Neural progenitor cell (in vitro differentiated cells): ENCODE measurements at regions not wholly inside any gene's neighbourhood (a gene's known extent, or its start where the extent isn't known, plus 50 kb on each side); places are given as distances from the start of the nearest gene placed in this dataset.

Experiments used
- DNase-seq: peaks from one replicate; pipeline ENCODE4 v3.0.0-alpha.2; 2016; ENCODE audit warnings: low spot score
- H2AFZ ChIP-seq: fragments of 200-600 bp; sonication (generic); replicated peaks from 2 replicates; pipeline ENCODE4 v1.6.1; 2016; ENCODE audit warnings: antibody characterized with exemption
- H3F3A ChIP-seq: fragments of 200-600 bp; sonication (generic); 2 replicates; pipeline ENCODE4 v1.6.1; 2016; ENCODE audit warnings: antibody characterized with exemption, low read depth
- H3K27ac ChIP-seq: fragments of 200-600 bp; sonication (generic); 2 replicates; pipeline ENCODE4 v1.5.1; 2016; ENCODE audit warnings: mild to moderate bottlenecking
- H3K27me3 ChIP-seq: fragments of 200-600 bp; sonication (generic); 2 replicates; pipeline ENCODE4 v1.6.1; 2016; ENCODE audit warnings: mild to moderate bottlenecking, moderate library complexity
- H3K36me3 ChIP-seq: fragments of 200-600 bp; sonication (generic); 2 replicates; pipeline ENCODE4 v1.5.1; 2016
- H3K4me1 ChIP-seq: fragments of 200-600 bp; sonication (generic); 2 replicates; pipeline ENCODE4 v1.6.1; 2016; ENCODE audit warnings: mixed run types
- H3K4me2 ChIP-seq: fragments of 200-600 bp; sonication (generic); 2 replicates; pipeline ENCODE4 v1.6.1; 2016
- H3K4me3 ChIP-seq: fragments of 200-600 bp; sonication (generic); 2 replicates; pipeline ENCODE4 v1.5.1; 2016
- H3K79me2 ChIP-seq: fragments of 200-600 bp; sonication (generic); 2 replicates; pipeline ENCODE4 v1.6.1; 2016; ENCODE audit warnings: low read depth
- H3K9ac ChIP-seq: fragments of 200-600 bp; sonication (generic); 2 replicates; pipeline ENCODE4 v1.6.1; 2016
- H3K9me3 ChIP-seq: fragments of 200-600 bp; sonication (generic); 2 replicates; pipeline ENCODE4 v1.5.1; 2016; ENCODE audit warnings: low read depth
- H4K20me1 ChIP-seq: fragments of 200-600 bp; sonication (generic); 2 replicates; pipeline ENCODE4 v1.6.1; 2016; ENCODE audit warnings: low read depth
- H3K27ac Mint-ChIP-seq: 3 replicates; pipeline ENCODE4 v1.8.0; 2021; ENCODE audit warnings: mixed read lengths
- H3K27me3 Mint-ChIP-seq: 2 replicates; pipeline ENCODE4 v1.8.0; 2022; ENCODE audit warnings: low read depth, mild to moderate bottlenecking, inconsistent platforms, moderate library complexity, mixed read lengths; ENCODE audit not compliant: insufficient read depth
- H3K36me3 Mint-ChIP-seq: 3 replicates; pipeline ENCODE4 v1.8.0; 2021; ENCODE audit warnings: mixed read lengths
- H3K4me1 Mint-ChIP-seq: 3 replicates; pipeline ENCODE4 v1.8.0; 2021; ENCODE audit warnings: mixed read lengths
- H3K4me3 Mint-ChIP-seq: 3 replicates; pipeline ENCODE4 v1.8.0; 2021; ENCODE audit warnings: mild to moderate bottlenecking, moderate library complexity, mixed read lengths
- H3K9me3 Mint-ChIP-seq: 3 replicates; pipeline ENCODE4 v1.8.0; 2020; ENCODE audit warnings: mixed read lengths
- EZH2 ChIP-seq: fragments of 200-600 bp; sonication (generic); IDR thresholded peaks from 2 replicates; pipeline ENCODE4 v1.6.1; 2017; ENCODE audit warnings: antibody characterized with exemption, mild to moderate bottlenecking, moderate library complexity
- EZH2phosphoT487 ChIP-seq: fragments of 200-600 bp; sonication (generic); IDR thresholded peaks from 2 replicates; pipeline ENCODE4 v1.6.1; 2017; ENCODE audit warnings: antibody characterized with exemption
- TF ChIP-seq, protein P1 (sequence below): fragments of 200-600 bp; sonication (generic); IDR thresholded peaks from 2 replicates; pipeline ENCODE4 v1.5.1; 2017; ENCODE audit warnings: antibody characterized with exemption, mild to moderate bottlenecking

GRCh38 chr2:49715597-49715996, 561.3 kb upstream of the FSHR start:
- Histone ChIP-seq H4K20me1 (no peaks in the 10 kb centered on the region), H2AFZ (no peak overlapping the region), H3K4me2 (no peak overlapping the region), H3K27me3 (no peaks in the 10 kb centered on the region), H3K9ac (no peak overlapping the region), H3K36me3 (no peaks in the 10 kb centered on the region), H3K4me3 (no peak overlapping the region), H3K4me1 (no peaks in the 10 kb centered on the region), H3K79me2 (no peaks in the 10 kb centered on the region), H3F3A (no peaks in the 10 kb centered on the region), H3K27ac (no peak overlapping the region), H3K9me3 (no peaks in the 10 kb centered on the region)
- Mint-ChIP-seq H3K4me3 (no peak overlapping the region), H3K36me3 (no peaks in the 10 kb centered on the region), H3K9me3 (no peaks in the 10 kb centered on the region), H3K27ac (no peak overlapping the region), H3K27me3 (no peaks in the 10 kb centered on the region), H3K4me1 (no peaks in the 10 kb centered on the region)
- no peak for DNase-seq
- TF ChIP-seq, protein P1, sequence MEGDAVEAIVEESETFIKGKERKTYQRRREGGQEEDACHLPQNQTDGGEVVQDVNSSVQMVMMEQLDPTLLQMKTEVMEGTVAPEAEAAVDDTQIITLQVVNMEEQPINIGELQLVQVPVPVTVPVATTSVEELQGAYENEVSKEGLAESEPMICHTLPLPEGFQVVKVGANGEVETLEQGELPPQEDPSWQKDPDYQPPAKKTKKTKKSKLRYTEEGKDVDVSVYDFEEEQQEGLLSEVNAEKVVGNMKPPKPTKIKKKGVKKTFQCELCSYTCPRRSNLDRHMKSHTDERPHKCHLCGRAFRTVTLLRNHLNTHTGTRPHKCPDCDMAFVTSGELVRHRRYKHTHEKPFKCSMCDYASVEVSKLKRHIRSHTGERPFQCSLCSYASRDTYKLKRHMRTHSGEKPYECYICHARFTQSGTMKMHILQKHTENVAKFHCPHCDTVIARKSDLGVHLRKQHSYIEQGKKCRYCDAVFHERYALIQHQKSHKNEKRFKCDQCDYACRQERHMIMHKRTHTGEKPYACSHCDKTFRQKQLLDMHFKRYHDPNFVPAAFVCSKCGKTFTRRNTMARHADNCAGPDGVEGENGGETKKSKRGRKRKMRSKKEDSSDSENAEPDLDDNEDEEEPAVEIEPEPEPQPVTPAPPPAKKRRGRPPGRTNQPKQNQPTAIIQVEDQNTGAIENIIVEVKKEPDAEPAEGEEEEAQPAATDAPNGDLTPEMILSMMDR = no peak
- TF ChIP-seq EZH2 = no peak
- TF ChIP-seq EZH2phosphoT487 = no peak

DNA sequence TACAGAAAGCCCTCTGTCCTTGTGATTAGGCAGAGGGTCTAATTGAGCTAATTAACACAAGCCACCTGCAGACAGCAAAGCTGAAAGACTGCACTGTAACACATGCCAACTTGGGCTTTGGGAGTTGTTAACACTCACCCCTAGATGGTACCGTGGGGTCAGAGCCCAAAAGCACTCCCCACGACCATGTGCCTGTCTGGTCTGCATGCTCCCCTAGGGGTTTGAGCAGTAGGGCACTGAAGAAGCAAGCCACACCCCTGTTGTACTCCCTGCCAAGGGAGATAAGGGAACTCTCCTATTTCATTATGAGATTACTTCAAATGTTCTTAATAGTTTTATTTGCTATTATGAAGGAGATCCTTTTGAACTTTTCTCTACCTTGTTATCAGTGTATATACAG, 560.1 kb upstream of the FSHR start:
- Mint-ChIP-seq H3K27ac (no peak overlapping the region), H3K4me1 (no peaks in the 10 kb centered on the region)

GRCh38 chr2:49702740-49703139, 548.4 kb upstream of the FSHR start:
- no peak overlapping the region for H3K4me3 Mint-ChIP-seq
- Histone ChIP-seq H3F3A (no peaks in the 10 kb centered on the region), H3K27ac (no peak overlapping the region), H4K20me1 (no peaks in the 10 kb centered on the region), H2AFZ (no peak overlapping the region), H3K4me3 (no peak overlapping the region), H3K27me3 (no peaks in the 10 kb centered on the region), H3K9ac (no peak overlapping the region), H3K79me2 (no peaks in the 10 kb centered on the region), H3K4me2 (no peak overlapping the region), H3K36me3 (no peaks in the 10 kb centered on the region), H3K9me3 (no peaks in the 10 kb centered on the region), H3K4me1 (peaks cover 16% of the 10 kb centered on the region)
- H3K27ac Mint-ChIP-seq = no peak overlapping the region
- TF ChIP-seq EZH2 (no peak), EZH2phosphoT487 (no peak)
- TF ChIP-seq, protein P1 = no peak
- no peaks in the 10 kb centered on the region for H3K9me3 Mint-ChIP-seq
- DNase-seq = no peak
- H3K27me3 Mint-ChIP-seq = peaks cover 5% of the 10 kb centered on the region
- H3K36me3 Mint-ChIP-seq = no peaks in the 10 kb centered on the region
- no peaks in the 10 kb centered on the region for H3K4me1 Mint-ChIP-seq

More for the DNA sequence above, 560.1 kb upstream of the FSHR start:
- no peaks in the 10 kb centered on the region for H3K27me3 Mint-ChIP-seq
- no peaks in the 10 kb centered on the region for H3K27me3 ChIP-seq
- H3K9me3 Mint-ChIP-seq = no peaks in the 10 kb centered on the region
- no peak for TF ChIP-seq EZH2
- TF ChIP-seq, protein P1 = no peak
- no peak for TF ChIP-seq EZH2phosphoT487
- no peaks in the 10 kb centered on the region for H4K20me1 ChIP-seq
- no peaks in the 10 kb centered on the region for H3K79me2 ChIP-seq
- H3K27ac ChIP-seq = no peak overlapping the region
- no peaks in the 10 kb centered on the region for H3K36me3 Mint-ChIP-seq
- H3K36me3 ChIP-seq = no peaks in the 10 kb centered on the region
- H3K4me1 ChIP-seq = no peaks in the 10 kb centered on the region
- H3K9ac ChIP-seq = no peak overlapping the region
- H3F3A ChIP-seq = no peaks in the 10 kb centered on the region
- DNase-seq = no peak
- no peak overlapping the region for H2AFZ ChIP-seq
- no peak overlapping the region for H3K4me2 ChIP-seq
- H3K4me3 ChIP-seq = no peak overlapping the region
- H3K4me3 Mint-ChIP-seq = no peak overlapping the region
- H3K9me3 ChIP-seq = no peaks in the 10 kb centered on the region
